ENCODE measurements at regions not wholly inside any gene's neighbourhood (a gene's known extent, or its start where the extent isn't known, plus 50 kb on each side); places are given as distances from the start of the nearest gene placed in this dataset.

DNA sequence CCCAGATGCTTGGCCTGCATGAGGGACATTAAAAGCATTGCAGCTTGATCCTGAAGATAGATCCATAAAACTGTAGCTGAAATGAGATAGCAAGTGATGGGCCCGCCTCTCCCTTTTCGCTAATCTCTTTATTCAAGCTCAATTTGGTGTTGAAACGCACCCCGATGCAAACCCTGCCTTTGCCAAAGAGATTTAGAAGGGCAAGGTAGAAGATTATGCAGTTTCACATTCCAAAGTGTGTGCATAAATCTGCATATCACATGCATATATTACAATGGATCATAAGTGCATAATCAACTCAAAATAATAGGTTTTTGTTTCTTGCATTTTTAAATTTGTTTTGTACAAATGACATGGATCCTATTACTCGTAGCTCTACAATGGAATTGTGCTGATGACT lies 80.1 kb upstream of the SHANK2 start:
- Histone ChIP-seq H3K9me3 (ENCODE audit: low read depth, low read length, poor library complexity, severe bottlenecking) (peaks cover 18% of the 10 kb centered on the region), H3K27me3 (replicated peaks; ENCODE audit: insufficient read depth, low read depth, low read length, poor library complexity) (no peaks in the 10 kb centered on the region), H3K4me3 (ENCODE audit: low read depth, low read length, poor library complexity, severe bottlenecking) (no peak overlapping the region), H3K4me1 (ENCODE audit: insufficient read depth, low read length, poor library complexity, severe bottlenecking) (no peaks in the 10 kb centered on the region), H3K36me3 (ENCODE audit: insufficient read depth, low read length, poor library complexity, severe bottlenecking) (no peaks in the 10 kb centered on the region), H3K27ac (ENCODE audit: low read depth, low read length, poor library complexity, severe bottlenecking) (no peak overlapping the region)
- no TSS peak for BruUV-seq (replicated peaks)
- no peak for DNase-seq (ENCODE audit: low spot score)
- TF ChIP-seq, protein P1, sequence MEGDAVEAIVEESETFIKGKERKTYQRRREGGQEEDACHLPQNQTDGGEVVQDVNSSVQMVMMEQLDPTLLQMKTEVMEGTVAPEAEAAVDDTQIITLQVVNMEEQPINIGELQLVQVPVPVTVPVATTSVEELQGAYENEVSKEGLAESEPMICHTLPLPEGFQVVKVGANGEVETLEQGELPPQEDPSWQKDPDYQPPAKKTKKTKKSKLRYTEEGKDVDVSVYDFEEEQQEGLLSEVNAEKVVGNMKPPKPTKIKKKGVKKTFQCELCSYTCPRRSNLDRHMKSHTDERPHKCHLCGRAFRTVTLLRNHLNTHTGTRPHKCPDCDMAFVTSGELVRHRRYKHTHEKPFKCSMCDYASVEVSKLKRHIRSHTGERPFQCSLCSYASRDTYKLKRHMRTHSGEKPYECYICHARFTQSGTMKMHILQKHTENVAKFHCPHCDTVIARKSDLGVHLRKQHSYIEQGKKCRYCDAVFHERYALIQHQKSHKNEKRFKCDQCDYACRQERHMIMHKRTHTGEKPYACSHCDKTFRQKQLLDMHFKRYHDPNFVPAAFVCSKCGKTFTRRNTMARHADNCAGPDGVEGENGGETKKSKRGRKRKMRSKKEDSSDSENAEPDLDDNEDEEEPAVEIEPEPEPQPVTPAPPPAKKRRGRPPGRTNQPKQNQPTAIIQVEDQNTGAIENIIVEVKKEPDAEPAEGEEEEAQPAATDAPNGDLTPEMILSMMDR (conservative IDR thresholded peaks at IDR 0.05; ENCODE audit: low read depth, low read length): no peak
- TF ChIP-seq EZH2 (IDR thresholded peaks at IDR 0.05; ENCODE audit: borderline replicate concordance, low read depth, low read length, poor library complexity, severe bottlenecking): no peak
- intact Hi-C loops (cut with micrococcal nuclease; ENCODE audit: unreplicated experiment): no loop called here
- POLR2A ChIA-PET (ENCODE audit: low non-redundant PET): interaction anchor here (0.6 kb wide), 1 partner anchor 58 kb away, joined by 3 read pairs; no protein-coding TSS in a partner anchor
- CTCF ChIA-PET: no interaction called here

DNA sequence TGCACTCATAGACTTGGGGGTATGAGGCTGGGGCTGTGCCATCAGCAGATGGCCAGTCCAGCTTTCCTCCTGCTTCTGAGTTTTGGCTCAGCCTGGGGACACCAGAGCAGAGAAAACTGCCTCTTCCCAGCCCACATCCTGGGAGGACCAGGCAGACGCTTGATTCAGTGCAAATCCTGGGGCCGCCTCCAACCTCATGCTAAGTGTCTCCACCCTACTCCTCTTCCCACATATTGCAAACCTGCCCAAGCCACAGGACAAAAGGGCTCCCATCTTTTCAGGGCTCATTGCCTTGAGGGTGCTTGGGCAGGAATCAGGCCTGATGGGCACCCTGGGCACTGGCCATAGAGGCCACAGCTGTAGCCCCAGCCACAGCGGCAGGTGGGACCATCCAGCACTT lies 79.7 kb upstream of the SHANK2 start:
- no peaks in the 10 kb centered on the region for H3K4me1 ChIP-seq (ENCODE audit: insufficient read depth, low read length, poor library complexity, severe bottlenecking)
- CTCF ChIA-PET: no interaction called here
- no peak overlapping the region for H3K27ac ChIP-seq (ENCODE audit: low read depth, low read length, poor library complexity, severe bottlenecking)
- no peak overlapping the region for H3K4me3 ChIP-seq (ENCODE audit: low read depth, low read length, poor library complexity, severe bottlenecking)
- H3K27me3 ChIP-seq (replicated peaks; ENCODE audit: insufficient read depth, low read depth, low read length, poor library complexity): no peaks in the 10 kb centered on the region
- peaks cover 18% of the 10 kb centered on the region for H3K9me3 ChIP-seq (ENCODE audit: low read depth, low read length, poor library complexity, severe bottlenecking)
- TF ChIP-seq EZH2 (IDR thresholded peaks at IDR 0.05; ENCODE audit: borderline replicate concordance, low read depth, low read length, poor library complexity, severe bottlenecking): no peak
- TF ChIP-seq, protein P1 (conservative IDR thresholded peaks at IDR 0.05; ENCODE audit: low read depth, low read length): no peak
- POLR2A ChIA-PET (ENCODE audit: low non-redundant PET): interaction anchor here (0.6 kb wide), 1 partner anchor 58 kb away, joined by 3 read pairs; no protein-coding TSS in a partner anchor
- no peak for DNase-seq (ENCODE audit: low spot score)
- intact Hi-C loops (cut with micrococcal nuclease; ENCODE audit: unreplicated experiment): no loop called here
- no peaks in the 10 kb centered on the region for H3K36me3 ChIP-seq (ENCODE audit: insufficient read depth, low read length, poor library complexity, severe bottlenecking)
- no TSS peak for BruUV-seq (replicated peaks)

GRCh38 chr11:71331631-71332030 lies 79.3 kb upstream of the SHANK2 start:
- Histone ChIP-seq H3K27me3 (replicated peaks; ENCODE audit: insufficient read depth, low read depth, low read length, poor library complexity) (no peaks in the 10 kb centered on the region), H3K36me3 (ENCODE audit: insufficient read depth, low read length, poor library complexity, severe bottlenecking) (no peaks in the 10 kb centered on the region), H3K27ac (ENCODE audit: low read depth, low read length, poor library complexity, severe bottlenecking) (no peak overlapping the region), H3K4me3 (ENCODE audit: low read depth, low read length, poor library complexity, severe bottlenecking) (no peak overlapping the region), H3K4me1 (ENCODE audit: insufficient read depth, low read length, poor library complexity, severe bottlenecking) (no peaks in the 10 kb centered on the region), H3K9me3 (ENCODE audit: low read depth, low read length, poor library complexity, severe bottlenecking) (peaks cover 18% of the 10 kb centered on the region)
- DNase-seq (ENCODE audit: low spot score): no peak
- ChIA-PET POLR2A (ENCODE audit: low non-redundant PET) (no interaction called here), CTCF (no interaction called here)
- intact Hi-C loops (cut with micrococcal nuclease; ENCODE audit: unreplicated experiment): no loop called here
- BruUV-seq (replicated peaks): no TSS peak
- TF ChIP-seq, protein P1 (conservative IDR thresholded peaks at IDR 0.05; ENCODE audit: low read depth, low read length): no peak
- no peak for TF ChIP-seq EZH2 (IDR thresholded peaks at IDR 0.05; ENCODE audit: borderline replicate concordance, low read depth, low read length, poor library complexity, severe bottlenecking)

All from A673 (cell line).